GM23248 (cell line): ENCODE measurements at regions not wholly inside any gene's neighbourhood (a gene's known extent, or its start where the extent isn't known, plus 50 kb on each side); places are given as distances from the start of the nearest gene placed in this dataset.
"Not testable (repeated sequence)": the region's sequence is repeated elsewhere in the genome, so short reads cannot be mapped to it uniquely, and the experiment has no call there.

Experiments
- DNase-seq: peaks from one replicate; pipeline ENCODE4 v3.0.0-alpha.2; 2015
- H2AFZ ChIP-seq: fragments of 200-600 bp; sonication (generic); 2 replicates; pipeline ENCODE4 v1.6.1; 2016; ENCODE audit warnings: antibody characterized with exemption
- H3F3A ChIP-seq: fragments of 200-600 bp; sonication (generic); 2 replicates; pipeline ENCODE4 v1.6.1; 2016; ENCODE audit warnings: mild to moderate bottlenecking, antibody characterized with exemption, mixed run types; ENCODE audit not compliant: insufficient read depth
- H3K27ac ChIP-seq: fragments of 200-600 bp; sonication (generic); 2 replicates; pipeline ENCODE4 v1.5.1; 2016; ENCODE audit warnings: mild to moderate bottlenecking
- H3K27me3 ChIP-seq: fragments of 200-600 bp; sonication (generic); replicated peaks from 2 replicates; pipeline ENCODE4 v1.6.1; 2016; ENCODE audit warnings: mild to moderate bottlenecking; ENCODE audit not compliant: insufficient read depth
- H3K36me3 ChIP-seq: fragments of 200-600 bp; sonication (generic); 2 replicates; pipeline ENCODE4 v1.6.1; 2016; ENCODE audit warnings: low read depth, mild to moderate bottlenecking
- H3K4me1 ChIP-seq: fragments of 200-600 bp; sonication (generic); 2 replicates; pipeline ENCODE4 v1.6.1; 2016; ENCODE audit warnings: mild to moderate bottlenecking; ENCODE audit not compliant: insufficient read depth
- H3K4me2 ChIP-seq: fragments of 200-600 bp; sonication (generic); one replicate; pipeline ENCODE4 v1.6.1; 2016; ENCODE audit warnings: mild to moderate bottlenecking; ENCODE audit not compliant: unreplicated experiment
- H3K4me3 ChIP-seq: fragments of 200-600 bp; sonication (generic); 2 replicates; pipeline ENCODE4 v1.5.1; 2016; ENCODE audit warnings: mild to moderate bottlenecking
- H3K79me2 ChIP-seq: fragments of 200-600 bp; sonication (generic); 2 replicates; pipeline ENCODE4 v1.6.1; 2016; ENCODE audit warnings: mild to moderate bottlenecking; ENCODE audit not compliant: insufficient read depth
- H3K9ac ChIP-seq: fragments of 200-600 bp; sonication (generic); 2 replicates; pipeline ENCODE4 v1.6.1; 2016; ENCODE audit warnings: mild to moderate bottlenecking
- H3K9me2 ChIP-seq: fragments of 200-600 bp; sonication (generic); 2 replicates; pipeline ENCODE4 v1.6.1; 2016; ENCODE audit warnings: mixed run types, mild to moderate bottlenecking, moderate library complexity; ENCODE audit not compliant: insufficient read depth
- H3K9me3 ChIP-seq: fragments of 200-600 bp; sonication (generic); one replicate; pipeline ENCODE4 v1.6.1; 2017; ENCODE audit warnings: low read depth
- H4K20me1 ChIP-seq: fragments of 200-600 bp; sonication (generic); 2 replicates; pipeline ENCODE4 v1.6.0; 2016; ENCODE audit not compliant: insufficient read depth
- EZH2 ChIP-seq: fragments of 200-600 bp; sonication (generic); IDR thresholded peaks from 2 replicates; pipeline ENCODE4 v1.6.1; 2018; ENCODE audit warnings: antibody characterized with exemption, mild to moderate bottlenecking; ENCODE audit not compliant: insufficient read depth, poor library complexity, severe bottlenecking
- EZH2phosphoT487 ChIP-seq: fragments of 200-600 bp; sonication (generic); IDR thresholded peaks from 2 replicates; pipeline ENCODE4 v1.6.1; 2018; ENCODE audit warnings: antibody characterized with exemption, moderate library complexity, mild to moderate bottlenecking, low read depth; ENCODE audit not compliant: insufficient read depth
- WGBS, 2 experiments: methylation state at CpG; one replicate each; pipeline ENCODE4 v1.1.6; 2015 to 2017; ENCODE audit warnings: low lambda C conversion rate in 2 of 2, low coverage in 1 of 2; ENCODE audit errors: missing lambda C conversion rate in 2 of 2; 5-methylcytosine and 5-hydroxymethylcytosine counted together
- in situ Hi-C: fragments of 300-500 bp; cut with MboI; formaldehyde crosslinking; loops from 2 replicates; pipeline ENCODE4 v1.15.0; 2020

DNA sequence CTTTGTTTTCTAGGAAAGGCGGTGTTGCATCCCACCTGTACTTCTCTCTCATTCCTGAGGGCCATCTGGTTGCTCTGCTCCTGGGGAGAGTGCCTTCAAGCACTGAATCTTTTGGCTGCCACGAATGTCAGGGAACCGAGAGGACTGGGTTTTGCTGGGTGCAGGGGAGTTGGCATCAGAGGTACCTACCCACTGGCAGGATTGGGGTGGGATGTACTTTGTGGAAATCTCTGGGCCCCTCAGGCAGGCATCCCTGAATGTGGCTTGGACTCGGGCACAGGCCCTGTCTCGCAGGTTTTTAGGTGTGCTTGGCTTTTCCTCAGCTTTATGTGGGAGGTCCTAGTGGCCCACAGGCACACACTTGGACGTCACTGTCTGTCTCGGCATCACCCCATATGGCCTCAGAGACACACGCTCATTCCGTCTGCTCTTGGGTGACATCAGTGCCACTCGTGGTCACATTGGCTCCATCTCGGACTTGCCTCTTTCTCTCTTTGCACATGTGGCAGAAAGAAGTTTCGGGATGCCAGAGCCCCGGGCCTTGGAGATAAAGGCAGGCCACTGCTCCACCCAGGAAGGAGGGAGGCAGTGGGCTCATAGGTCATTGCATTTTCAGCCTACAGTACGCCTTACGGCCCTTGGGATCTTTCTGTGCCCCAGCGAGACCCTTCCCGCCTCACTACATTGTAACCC is 325.6 kb downstream of the ZNF716 start:
- Histone ChIP-seq H3K9me2 (no peaks in the 10 kb centered on the region), H3K4me1 (no peaks in the 10 kb centered on the region), H3F3A (no peaks in the 10 kb centered on the region), H3K79me2 (no peaks in the 10 kb centered on the region), H3K36me3 (no peaks in the 10 kb centered on the region), H3K4me3 (no peak overlapping the region), H3K4me2 (no peak overlapping the region), H3K9me3 (no peaks in the 10 kb centered on the region), H2AFZ (no peak overlapping the region), H3K27me3 (no peaks in the 10 kb centered on the region), H4K20me1 (no peaks in the 10 kb centered on the region), H3K9ac (no peak overlapping the region), H3K27ac (no peak overlapping the region)
- no peak for DNase-seq
- WGBS, 2 experiments, result 32 to 34% methylated on average over 17 of the region's 17 CpGs
- in situ Hi-C loops, result no loop called here
- TF ChIP-seq EZH2phosphoT487 (no peak), EZH2 (no peak)

GRCh38 chr7:57776136-57776856 is 326.3 kb downstream of the ZNF716 start:
- H3K4me1 ChIP-seq, DNase-seq, H2AFZ ChIP-seq, H3K79me2 ChIP-seq, H3F3A ChIP-seq, H3K27me3 ChIP-seq, H3K27ac ChIP-seq, H3K9me2 ChIP-seq, H3K36me3 ChIP-seq, H3K9me3 ChIP-seq, H3K4me2 ChIP-seq, in situ Hi-C loops, H3K4me3 ChIP-seq, H4K20me1 ChIP-seq, H3K9ac ChIP-seq: not testable (repeated sequence)
- WGBS, 2 experiments, result 69 to 70% methylated on average over 36 of the region's 36 CpGs

GRCh38 chr7:57789130-57789529 is 339.2 kb downstream of the ZNF716 start:
- H3K36me3 ChIP-seq, result no peaks in the 10 kb centered on the region
- WGBS, 2 experiments, result 40 to 43% methylated on average over 10 of the region's 10 CpGs

DNA sequence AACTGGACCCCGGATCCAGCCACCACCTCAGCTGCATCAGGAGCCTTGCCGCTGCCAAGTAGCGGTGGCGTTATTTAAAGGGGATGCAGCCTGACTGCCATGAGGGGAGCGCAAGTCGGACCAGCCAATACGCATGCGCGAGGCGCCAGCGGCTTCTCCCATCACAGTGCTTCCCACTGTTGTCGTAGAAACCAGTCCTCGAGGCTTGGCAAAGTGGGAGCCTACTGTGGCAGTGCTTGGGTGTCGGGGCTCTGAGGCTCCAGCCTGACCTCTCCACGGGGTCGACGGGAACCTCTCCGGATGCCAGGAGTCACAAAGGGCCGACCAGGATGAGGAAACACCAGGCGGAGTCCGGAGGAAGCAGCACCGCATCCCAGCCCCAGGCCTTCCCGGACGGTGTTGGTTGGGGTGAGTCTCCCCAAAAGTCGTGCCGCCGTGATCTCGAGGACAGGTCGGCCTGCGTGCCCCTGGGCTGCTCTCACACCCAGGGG is 369.6 kb downstream of the ZNF716 start:
- TF ChIP-seq EZH2phosphoT487 (no peak), EZH2 (no peak)
- Histone ChIP-seq H3K4me2 (no peak overlapping the region), H3K9me2 (no peaks in the 10 kb centered on the region), H3K4me1 (no peaks in the 10 kb centered on the region), H3K9ac (no peak overlapping the region), H3K9me3 (no peaks in the 10 kb centered on the region), H2AFZ (no peak overlapping the region), H3K79me2 (no peaks in the 10 kb centered on the region), H3K27me3 (no peaks in the 10 kb centered on the region), H3F3A (no peaks in the 10 kb centered on the region), H3K4me3 (no peak overlapping the region), H4K20me1 (no peaks in the 10 kb centered on the region), H3K36me3 (no peaks in the 10 kb centered on the region), H3K27ac (no peak overlapping the region)
- DNase-seq, result no peak
- in situ Hi-C loops, result no loop called here
- 62 to 69% methylated on average over 28 to 30 of the region's 30 CpGs for WGBS, 2 experiments

More at GRCh38 chr7:57789130-57789529, 339.2 kb downstream of the ZNF716 start:
- no peaks in the 10 kb centered on the region for H3K79me2 ChIP-seq
- TF ChIP-seq EZH2phosphoT487, result no peak
- no peaks in the 10 kb centered on the region for H3K27me3 ChIP-seq
- in situ Hi-C loops, result no loop called here
- H3K9ac ChIP-seq, result no peak overlapping the region
- no peaks in the 10 kb centered on the region for H3K4me1 ChIP-seq
- H4K20me1 ChIP-seq, result no peaks in the 10 kb centered on the region
- no peak for DNase-seq
- H2AFZ ChIP-seq, result no peak overlapping the region
- no peaks in the 10 kb centered on the region for H3K9me2 ChIP-seq
- H3K9me3 ChIP-seq, result no peaks in the 10 kb centered on the region
- no peaks in the 10 kb centered on the region for H3F3A ChIP-seq
- H3K4me3 ChIP-seq, result no peak overlapping the region
- H3K4me2 ChIP-seq, result no peak overlapping the region
- H3K27ac ChIP-seq, result no peak overlapping the region
